Lower leg skin (tissue), 3 donors: ENCODE measurements at regions not wholly inside any gene's neighbourhood (a gene's known extent, or its start where the extent isn't known, plus 50 kb on each side); places are given as distances from the start of the nearest gene placed in this dataset.

Experiments
- CTCF ChIP-seq, 3 donors: fragments of 450-650 bp; IDR thresholded peaks; one replicate each; pipeline ENCODE4 v1.5.1; 2016; ENCODE audit warnings: antibody characterized with exemption in 3 of 3, mild to moderate bottlenecking in 3 of 3, moderate library complexity in 2 of 3
- POLR2A ChIP-seq, 2 donors: fragments of 450-650 bp; IDR thresholded peaks; one replicate each; pipeline ENCODE4 v1.6.1; 2016 to 2017; ENCODE audit warnings: antibody characterized with exemption in 2 of 2, mild to moderate bottlenecking in 1 of 2, moderate library complexity in 1 of 2

DNA sequence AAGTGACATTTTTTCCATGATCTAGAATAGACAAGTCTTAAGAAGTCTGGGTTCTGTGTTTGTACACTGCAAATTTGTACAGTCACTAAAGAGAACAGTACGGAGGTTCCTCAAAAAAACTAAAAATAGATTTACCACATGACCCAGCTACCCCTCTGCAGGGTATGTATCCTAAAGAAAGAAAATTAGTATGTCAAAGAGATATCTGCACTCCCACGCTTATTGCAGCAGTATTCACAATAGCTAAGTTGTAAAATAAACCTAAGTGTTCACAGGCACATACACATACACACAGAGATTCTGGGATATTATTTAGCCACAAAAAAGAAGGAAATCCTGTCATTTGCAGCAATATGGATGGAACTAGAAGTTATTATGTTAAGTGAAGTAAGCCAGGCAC, 120.4 kb downstream of the ZIC1 start:
- TF ChIP-seq POLR2A (IDR thresholded peaks at IDR 0.05): no peak
- TF ChIP-seq CTCF (IDR thresholded peaks at IDR 0.05): no peak
